H9 (cell line): ENCODE measurements at regions not wholly inside any gene's neighbourhood (a gene's known extent, or its start where the extent isn't known, plus 50 kb on each side); places are given as distances from the start of the nearest gene placed in this dataset.

Experiments used
- DNase-seq: peaks from one replicate; pipeline ENCODE4 v3.0.0-alpha.2; 2017
- H2AFZ ChIP-seq: one replicate; pipeline ENCODE4 v1.6.1; 2013; ENCODE audit warnings: mild to moderate bottlenecking, low read length, control low read depth, moderate library complexity
- H2AK5ac ChIP-seq: 2 replicates; pipeline ENCODE4 v1.6.1; 2013; ENCODE audit warnings: low read length, control low read depth, mixed read lengths; ENCODE audit not compliant: insufficient read length
- H2BK120ac ChIP-seq: one replicate; pipeline ENCODE4 v1.6.1; 2013; ENCODE audit warnings: low read depth, mild to moderate bottlenecking, low read length, control low read depth, inconsistent platforms; ENCODE audit not compliant: poor library complexity, severe bottlenecking
- H2BK12ac ChIP-seq: 2 replicates; pipeline ENCODE4 v1.6.1; 2013; ENCODE audit warnings: low read length, control low read depth, mixed read lengths, low read depth; ENCODE audit not compliant: insufficient read length
- H2BK15ac ChIP-seq: 2 replicates; pipeline ENCODE4 v1.6.1; 2013; ENCODE audit warnings: low read depth, low read length, control low read depth
- H2BK20ac ChIP-seq: one replicate; pipeline ENCODE4 v1.6.1; 2013; ENCODE audit warnings: low read depth, mild to moderate bottlenecking, low read length, control low read depth, inconsistent platforms; ENCODE audit not compliant: poor library complexity, severe bottlenecking
- H2BK5ac ChIP-seq: 2 replicates; pipeline ENCODE4 v1.6.1; 2013; ENCODE audit warnings: low read length, control low read depth, mixed read lengths; ENCODE audit not compliant: insufficient read length
- H3K14ac ChIP-seq: 2 replicates; pipeline ENCODE4 v1.6.1; 2013; ENCODE audit warnings: low read length, control low read depth; ENCODE audit not compliant: insufficient read depth
- H3K18ac ChIP-seq: 2 replicates; pipeline ENCODE4 v1.6.1; 2013; ENCODE audit warnings: low read depth, mild to moderate bottlenecking, mixed read lengths, low read length, control low read depth; ENCODE audit not compliant: insufficient read length
- H3K23ac ChIP-seq: 2 replicates; pipeline ENCODE4 v1.6.1; 2013; ENCODE audit warnings: low read length, control low read depth, mixed read lengths, low read depth; ENCODE audit not compliant: insufficient read length
- H3K23me2 ChIP-seq: 2 replicates; pipeline ENCODE4 v1.6.1; 2013; ENCODE audit warnings: low read depth, mild to moderate bottlenecking, mixed read lengths, low read length, control low read depth; ENCODE audit not compliant: insufficient read length, poor library complexity, severe bottlenecking
- H3K27ac ChIP-seq: 2 replicates; pipeline ENCODE4 v1.5.1; 2013; ENCODE audit warnings: low read length, control low read depth, mixed read lengths, low read depth; ENCODE audit not compliant: insufficient read length
- H3K27me3 ChIP-seq: 2 replicates; pipeline ENCODE4 v1.6.1; 2013; ENCODE audit warnings: low read length, control low read depth, inconsistent platforms; ENCODE audit not compliant: insufficient read depth
- H3K4ac ChIP-seq: 2 replicates; pipeline ENCODE4 v1.6.1; 2013; ENCODE audit warnings: low read depth, mild to moderate bottlenecking, control low read depth, inconsistent platforms, low read length, moderate library complexity
- H3K4me1 ChIP-seq: 2 replicates; pipeline ENCODE4 v1.6.1; 2013; ENCODE audit warnings: low read length, control low read depth, inconsistent platforms; ENCODE audit not compliant: insufficient read depth
- H3K4me2 ChIP-seq: 2 replicates; pipeline ENCODE4 v1.6.1; 2013; ENCODE audit warnings: low read length, control low read depth, mixed read lengths; ENCODE audit not compliant: insufficient read length, insufficient read depth
- H3K56ac ChIP-seq: 2 replicates; pipeline ENCODE4 v1.6.1; 2013; ENCODE audit warnings: low read depth, mild to moderate bottlenecking, mixed read lengths, low read length, control low read depth; ENCODE audit not compliant: insufficient read length
- H3K79me1 ChIP-seq: 2 replicates; pipeline ENCODE4 v1.6.1; 2013; ENCODE audit warnings: low read depth, mild to moderate bottlenecking, moderate library complexity, low read length, control low read depth, inconsistent platforms; ENCODE audit not compliant: insufficient read depth, poor library complexity, severe bottlenecking
- H3K79me2 ChIP-seq: 2 replicates; pipeline ENCODE4 v1.6.1; 2013; ENCODE audit warnings: low read length, control low read depth, inconsistent platforms; ENCODE audit not compliant: insufficient read depth
- H3K9ac ChIP-seq: 2 replicates; pipeline ENCODE4 v1.6.1; 2013; ENCODE audit warnings: low read length, control low read depth, mixed read lengths; ENCODE audit not compliant: insufficient read length; ENCODE audit errors: extremely low read depth
- H3K9me3 ChIP-seq: one replicate; pipeline ENCODE4 v1.6.1; 2013; ENCODE audit warnings: low read depth, low read length, inconsistent platforms; ENCODE audit not compliant: control insufficient read depth
- H3T11ph ChIP-seq: one replicate; pipeline ENCODE4 v1.6.1; 2013; ENCODE audit warnings: mild to moderate bottlenecking, low read length, control low read depth, inconsistent platforms
- H4K20me1 ChIP-seq: one replicate; pipeline ENCODE4 v1.6.1; 2013; ENCODE audit not compliant: control insufficient read depth, insufficient read length, insufficient read depth
- H4K5ac ChIP-seq: 2 replicates; pipeline ENCODE4 v1.6.1; 2013; ENCODE audit warnings: low read depth, mild to moderate bottlenecking, mixed read lengths, low read length, control low read depth; ENCODE audit not compliant: insufficient read length
- H4K8ac ChIP-seq: replicated peaks from 2 replicates; pipeline ENCODE4 v1.6.1; 2013; ENCODE audit warnings: low read length, control low read depth, mixed read lengths, low read depth; ENCODE audit not compliant: insufficient read length
- H4K91ac ChIP-seq: 2 replicates; pipeline ENCODE4 v1.6.1; 2013; ENCODE audit warnings: low read depth, mild to moderate bottlenecking, moderate library complexity, mixed read lengths, low read length, control low read depth; ENCODE audit not compliant: insufficient read length
- H3K27ac Mint-ChIP-seq, 3 experiments: 2 replicates in 2 of 3; 3 replicates in 1 of 3; pipeline ENCODE4 v1.8.0; 2020 to 2021; ENCODE audit warnings: mixed read lengths in 3 of 3, mild to moderate bottlenecking in 1 of 3, moderate library complexity in 1 of 3
- H3K27me3 Mint-ChIP-seq: 2 replicates; pipeline ENCODE4 v1.8.0; 2021; ENCODE audit warnings: low read depth, mild to moderate bottlenecking, moderate library complexity, mixed read lengths
- H3K36me3 Mint-ChIP-seq, 3 experiments: 2 replicates in 2 of 3; 3 replicates in 1 of 3; pipeline ENCODE4 v1.8.0; 2020 to 2021; ENCODE audit warnings: low read depth in 3 of 3, mixed read lengths in 3 of 3; ENCODE audit not compliant: insufficient read depth in 1 of 3
- H3K4me1 Mint-ChIP-seq, 2 experiments: 2 replicates each; pipeline ENCODE4 v1.8.0; 2020; ENCODE audit warnings: mixed read lengths in 2 of 2
- H3K4me3 Mint-ChIP-seq, 2 experiments: 2 replicates in 1 of 2; 3 replicates in 1 of 2; pipeline ENCODE4 v1.8.0; 2020 to 2021; ENCODE audit warnings: mild to moderate bottlenecking in 2 of 2, mixed read lengths in 2 of 2, moderate library complexity in 1 of 2
- H3K9me3 Mint-ChIP-seq, 2 experiments: 2 replicates in 1 of 2; 3 replicates in 1 of 2; pipeline ENCODE4 v1.8.0; 2020; ENCODE audit warnings: mild to moderate bottlenecking in 2 of 2, mixed read lengths in 2 of 2, moderate library complexity in 1 of 2
- WGBS: extraction: QIAGEN DNeasy Blood & Tissue Kit; methylation state at CpG from one replicate; pipeline ENCODE4 v1.1.7; 2013; ENCODE audit warnings: missing lambda C conversion rate, low lambda C conversion rate, mixed read lengths; ENCODE audit not compliant: insufficient read length; ENCODE audit errors: extremely low coverage; 5-methylcytosine and 5-hydroxymethylcytosine counted together
- TF ChIP-seq, protein P1 (sequence below): fragments of 200-600 bp; sonication (generic); conservative IDR thresholded peaks from 3 replicates; pipeline ENCODE4 v1.8.0; 2021; ENCODE audit warnings: antibody characterized with exemption, mild to moderate bottlenecking

DNA sequence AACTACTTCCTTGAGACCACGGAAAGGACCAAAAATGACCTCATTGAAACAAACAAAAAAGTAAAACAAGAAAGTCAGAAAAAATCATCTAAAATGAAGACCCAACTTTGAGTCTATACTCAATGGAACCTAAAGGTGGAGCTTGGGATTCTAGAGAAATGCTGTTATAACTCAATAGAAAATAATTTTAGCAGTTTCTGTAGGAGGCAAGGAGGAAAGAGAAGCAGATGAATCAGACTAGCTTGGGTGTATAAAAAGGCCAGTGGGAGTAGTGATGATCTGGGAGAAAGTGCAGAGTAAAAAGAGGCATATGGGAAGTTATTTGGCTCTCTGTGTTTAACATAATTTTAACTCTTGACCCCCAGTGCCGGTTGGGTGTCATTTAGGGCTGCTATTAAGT is 94.4 kb downstream of the TMCO5A start:
- H3K4me1 Mint-ChIP-seq = no peaks in the 10 kb centered on the region
- Histone ChIP-seq H2BK120ac (no peak overlapping the region), H3K9ac (no peak overlapping the region), H3K56ac (no peak overlapping the region), H3K27ac (no peak overlapping the region), H3K23ac (no peak overlapping the region), H2AK5ac (no peak overlapping the region), H2BK20ac (no peak overlapping the region), H3K14ac (no peak overlapping the region), H4K91ac (no peak overlapping the region), H3K23me2 (no peaks in the 10 kb centered on the region), H2AFZ (no peak overlapping the region), H4K5ac (no peak overlapping the region), H3K27me3 (no peaks in the 10 kb centered on the region), H2BK12ac (no peak overlapping the region), H3K18ac (no peak overlapping the region), H2BK15ac (no peak overlapping the region), H4K8ac (no peak overlapping the region), H3K4me1 (no peaks in the 10 kb centered on the region; the same call in 1 of the 2 replicates), H2BK5ac (no peak overlapping the region), H3K79me2 (no peaks in the 10 kb centered on the region), H4K20me1 (no peaks in the 10 kb centered on the region), H3K4ac (no peak overlapping the region), H3K9me3 (no peaks in the 10 kb centered on the region), H3K4me2 (no peak overlapping the region), H3K79me1 (no peaks in the 10 kb centered on the region), H3T11ph (no peak overlapping the region)
- TF ChIP-seq, protein P1, sequence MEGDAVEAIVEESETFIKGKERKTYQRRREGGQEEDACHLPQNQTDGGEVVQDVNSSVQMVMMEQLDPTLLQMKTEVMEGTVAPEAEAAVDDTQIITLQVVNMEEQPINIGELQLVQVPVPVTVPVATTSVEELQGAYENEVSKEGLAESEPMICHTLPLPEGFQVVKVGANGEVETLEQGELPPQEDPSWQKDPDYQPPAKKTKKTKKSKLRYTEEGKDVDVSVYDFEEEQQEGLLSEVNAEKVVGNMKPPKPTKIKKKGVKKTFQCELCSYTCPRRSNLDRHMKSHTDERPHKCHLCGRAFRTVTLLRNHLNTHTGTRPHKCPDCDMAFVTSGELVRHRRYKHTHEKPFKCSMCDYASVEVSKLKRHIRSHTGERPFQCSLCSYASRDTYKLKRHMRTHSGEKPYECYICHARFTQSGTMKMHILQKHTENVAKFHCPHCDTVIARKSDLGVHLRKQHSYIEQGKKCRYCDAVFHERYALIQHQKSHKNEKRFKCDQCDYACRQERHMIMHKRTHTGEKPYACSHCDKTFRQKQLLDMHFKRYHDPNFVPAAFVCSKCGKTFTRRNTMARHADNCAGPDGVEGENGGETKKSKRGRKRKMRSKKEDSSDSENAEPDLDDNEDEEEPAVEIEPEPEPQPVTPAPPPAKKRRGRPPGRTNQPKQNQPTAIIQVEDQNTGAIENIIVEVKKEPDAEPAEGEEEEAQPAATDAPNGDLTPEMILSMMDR = no peak
- WGBS = no CpG with 5 or more reads among the region's 2 CpGs
- no peak for DNase-seq
- peaks cover 0 to 5% of the 10 kb centered on the region in 2 experiments; a peak in 2 of 5 replicates for H3K9me3 Mint-ChIP-seq
- no peak overlapping the region for H3K4me3 Mint-ChIP-seq
- H3K27me3 Mint-ChIP-seq = no peaks in the 10 kb centered on the region; the same call in 1 of the 2 replicates
- H3K27ac Mint-ChIP-seq = no peak overlapping the region
- H3K36me3 Mint-ChIP-seq = peaks cover 0 to 6% (median 0%) of the 10 kb centered on the region in 3 experiments; a peak in 3 of 7 replicates
